ENCODE measurements at regions not wholly inside any gene's neighbourhood (a gene's known extent, or its start where the extent isn't known, plus 50 kb on each side); places are given as distances from the start of the nearest gene placed in this dataset.

- CTCF ChIA-PET: interaction anchor here (0.7 to 2.8 kb wide), 6 partner anchors 52 to 675 kb away, joined by 3 to 27 read pairs (median 4); no protein-coding TSS in a partner anchor
- WGBS (ENCODE audit: insufficient coverage): 95% methylated on average over 2 of the region's 3 CpGs
- no peak overlapping the region for H3K27ac ChIP-seq (ENCODE audit: insufficient read depth in 1 of 2, low read depth in 1 of 2, low read length in 2 of 2, poor library complexity in 1 of 2, severe bottlenecking in 2 of 2)
- no peaks in the 10 kb centered on the region for H3K36me3 ChIP-seq (ENCODE audit: control insufficient read depth in 4 of 4, insufficient read depth in 4 of 4, low read length in 3 of 4)
- POLR2A ChIA-PET: no interaction called here
- no peaks in the 10 kb centered on the region for H3K9me3 ChIP-seq (ENCODE audit: control extremely low read depth in 1 of 5, control insufficient read depth in 4 of 5, insufficient read depth in 2 of 5, low read depth in 1 of 5, low read length in 4 of 5)
- H3K27me3 ChIP-seq (replicated peaks in 2 of 5; ENCODE audit: control insufficient read depth in 4 of 5, insufficient read depth in 5 of 5, low read length in 4 of 5): no peaks in the 10 kb centered on the region
- no peak overlapping the region for H3K4me3 ChIP-seq (ENCODE audit: control insufficient read depth in 1 of 7, extremely low read depth in 1 of 7, insufficient read depth in 4 of 7, low read depth in 2 of 7, low read length in 6 of 7)
- DNase-seq: no peak
- H3K4me1 ChIP-seq (ENCODE audit: control extremely low read depth in 1 of 4, control insufficient read depth in 4 of 4, insufficient read depth in 4 of 4, low read length in 3 of 4): peaks cover 0 to 12% (median 5%) of the 10 kb centered on the region in 4 experiments
These were observed 54.2 kb upstream of the CREB1 start for GRCh38 chr2:207475546-207475945.

GRCh38 chr2:207477896-207478295 lies 51.9 kb upstream of the CREB1 start:
- WGBS (ENCODE audit: insufficient coverage): 94% methylated on average over 4 of the region's 5 CpGs
- ChIA-PET CTCF (interaction anchor here (0.8 to 2.8 kb wide), 4 partner anchors 10 to 702 kb away, joined by 3 to 27 read pairs (median 3); no protein-coding TSS in a partner anchor), POLR2A (interaction anchor here (0.6 kb wide), 1 partner anchor 227 kb away, joined by 3 read pairs; no protein-coding TSS in a partner anchor)
- H3K27ac ChIP-seq (ENCODE audit: insufficient read depth in 1 of 2, low read depth in 1 of 2, low read length in 2 of 2, poor library complexity in 1 of 2, severe bottlenecking in 2 of 2): no peak overlapping the region
- no peaks in the 10 kb centered on the region for H3K9me3 ChIP-seq (ENCODE audit: control extremely low read depth in 1 of 5, control insufficient read depth in 4 of 5, insufficient read depth in 2 of 5, low read depth in 1 of 5, low read length in 4 of 5)
- H3K36me3 ChIP-seq (ENCODE audit: control insufficient read depth in 4 of 4, insufficient read depth in 4 of 4, low read length in 3 of 4): no peaks in the 10 kb centered on the region
- H3K27me3 ChIP-seq (replicated peaks in 2 of 5; ENCODE audit: control insufficient read depth in 4 of 5, insufficient read depth in 5 of 5, low read length in 4 of 5): no peaks in the 10 kb centered on the region
- peaks cover 0 to 14% (median 8%) of the 10 kb centered on the region in 4 experiments for H3K4me1 ChIP-seq (ENCODE audit: control extremely low read depth in 1 of 4, control insufficient read depth in 4 of 4, insufficient read depth in 4 of 4, low read length in 3 of 4)
- H3K4me3 ChIP-seq (ENCODE audit: control insufficient read depth in 1 of 7, extremely low read depth in 1 of 7, insufficient read depth in 4 of 7, low read depth in 2 of 7, low read length in 6 of 7): no peak overlapping the region
- DNase-seq: no peak

- no peaks in the 10 kb centered on the region for H3K27me3 ChIP-seq (replicated peaks in 2 of 5; ENCODE audit: control insufficient read depth in 4 of 5, insufficient read depth in 5 of 5, low read length in 4 of 5)
- H3K27ac ChIP-seq (ENCODE audit: insufficient read depth in 1 of 2, low read depth in 1 of 2, low read length in 2 of 2, poor library complexity in 1 of 2, severe bottlenecking in 2 of 2): no peak overlapping the region
- CTCF ChIA-PET: no interaction called here
- no peak overlapping the region for H3K4me3 ChIP-seq (ENCODE audit: control insufficient read depth in 1 of 7, extremely low read depth in 1 of 7, insufficient read depth in 4 of 7, low read depth in 2 of 7, low read length in 6 of 7)
- POLR2A ChIA-PET: no interaction called here
- WGBS (ENCODE audit: insufficient coverage): 100% methylated on average over 1 of the region's 3 CpGs
- H3K4me1 ChIP-seq (ENCODE audit: control extremely low read depth in 1 of 4, control insufficient read depth in 4 of 4, insufficient read depth in 4 of 4, low read length in 3 of 4): peaks cover 0 to 8% (median 3%) of the 10 kb centered on the region in 4 experiments
- H3K36me3 ChIP-seq (ENCODE audit: control insufficient read depth in 4 of 4, insufficient read depth in 4 of 4, low read length in 3 of 4): no peaks in the 10 kb centered on the region
- H3K9me3 ChIP-seq (ENCODE audit: control extremely low read depth in 1 of 5, control insufficient read depth in 4 of 5, insufficient read depth in 2 of 5, low read depth in 1 of 5, low read length in 4 of 5): no peaks in the 10 kb centered on the region
- DNase-seq: no peak
These were observed 51.2 kb upstream of the CREB1 start for GRCh38 chr2:207478572-207478971.

GRCh38 chr2:207479198-207479785 lies 50.5 kb upstream of the CREB1 start:
- H3K4me3 ChIP-seq (ENCODE audit: control insufficient read depth in 1 of 7, extremely low read depth in 1 of 7, insufficient read depth in 4 of 7, low read depth in 2 of 7, low read length in 6 of 7): no peak overlapping the region
- WGBS (ENCODE audit: insufficient coverage): 96% methylated on average over 3 of the region's 5 CpGs
- H3K36me3 ChIP-seq (ENCODE audit: control insufficient read depth in 4 of 4, insufficient read depth in 4 of 4, low read length in 3 of 4): no peaks in the 10 kb centered on the region
- peaks cover 0 to 8% (median 2%) of the 10 kb centered on the region in 4 experiments for H3K4me1 ChIP-seq (ENCODE audit: control extremely low read depth in 1 of 4, control insufficient read depth in 4 of 4, insufficient read depth in 4 of 4, low read length in 3 of 4)
- no peak overlapping the region for H3K27ac ChIP-seq (ENCODE audit: insufficient read depth in 1 of 2, low read depth in 1 of 2, low read length in 2 of 2, poor library complexity in 1 of 2, severe bottlenecking in 2 of 2)
- DNase-seq: no peak
- H3K9me3 ChIP-seq (ENCODE audit: control extremely low read depth in 1 of 5, control insufficient read depth in 4 of 5, insufficient read depth in 2 of 5, low read depth in 1 of 5, low read length in 4 of 5): no peaks in the 10 kb centered on the region
- H3K27me3 ChIP-seq (replicated peaks in 2 of 5; ENCODE audit: control insufficient read depth in 4 of 5, insufficient read depth in 5 of 5, low read length in 4 of 5): no peaks in the 10 kb centered on the region
- ChIA-PET POLR2A (no interaction called here), CTCF (interaction anchor here (1.6 to 1.9 kb wide), 2 partner anchors 26 to 498 kb away, joined by 4 to 5 read pairs; no protein-coding TSS in a partner anchor)

Data from common myeloid progenitor, CD34-positive (primary cell).